ENCODE measurements at regions not wholly inside any gene's neighbourhood (a gene's known extent, or its start where the extent isn't known, plus 50 kb on each side); places are given as distances from the start of the nearest gene placed in this dataset.
A peak's percentile ranks its signal among the peaks of the same experiment; 100 is the strongest.

DNA sequence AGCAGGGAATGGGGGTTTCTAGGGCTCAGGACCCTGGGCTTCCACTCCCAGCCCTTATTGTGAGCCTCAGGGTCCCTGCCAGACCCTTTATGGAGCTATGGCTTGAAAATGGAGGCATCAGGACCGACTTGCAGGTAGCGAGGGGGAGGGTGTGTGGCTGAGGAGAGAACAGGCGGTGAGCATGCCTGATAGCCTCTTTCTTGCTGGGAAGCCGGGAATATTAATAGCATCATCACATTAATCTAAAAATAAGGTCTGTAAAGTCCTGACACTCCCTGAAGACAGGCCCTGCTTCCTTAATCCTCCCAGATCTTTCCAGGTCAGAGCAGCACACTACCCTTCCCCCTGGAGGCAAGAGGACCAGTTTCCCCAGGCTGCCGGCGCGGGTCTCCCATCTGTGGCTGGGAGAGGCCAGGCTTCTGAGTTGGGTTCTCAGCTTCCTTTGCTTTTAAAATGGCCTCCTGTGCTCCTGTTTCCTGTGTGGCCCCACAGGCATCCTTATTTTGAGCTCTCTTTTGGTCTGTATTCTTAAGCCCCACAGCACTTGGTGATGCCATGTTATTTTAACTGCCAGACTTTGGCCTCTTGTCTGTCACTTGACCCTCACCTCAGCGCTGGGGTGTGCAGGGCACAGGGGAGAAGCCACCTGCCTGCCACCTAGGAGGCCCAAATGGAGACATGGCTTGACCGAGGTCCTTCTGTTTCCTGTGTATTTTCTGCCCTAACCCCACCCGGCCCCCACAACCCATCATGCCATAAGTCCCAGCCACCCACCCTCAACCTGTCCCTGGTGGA is 185.0 kb upstream of the TOPAZ1 start:
- no peak for DNase-seq (ENCODE audit: low read depth)

- DNase-seq (ENCODE audit: low read depth): peak; percentile 21
These were observed 183.4 kb upstream of the TOPAZ1 start for GRCh38 chr3:44058022-44058867.

GRCh38 chr3:44058868-44059203 is 182.8 kb upstream of the TOPAZ1 start:
- DNase-seq (ENCODE audit: low read depth): no peak

- no peak for DNase-seq (ENCODE audit: low read depth)
These were observed 181.5 kb upstream of the TOPAZ1 start for GRCh38 chr3:44060164-44060563.

- no peak for DNase-seq (ENCODE audit: low read depth)
These were observed 180.4 kb upstream of the TOPAZ1 start for GRCh38 chr3:44061268-44061667.

GRCh38 chr3:44061961-44062360 is 179.7 kb upstream of the TOPAZ1 start:
- DNase-seq (ENCODE audit: low read depth): no peak

GRCh38 chr3:44065311-44066094 is 176.2 kb upstream of the TOPAZ1 start:
- DNase-seq (ENCODE audit: low read depth): no peak

GRCh38 chr3:44066806-44067205 is 174.9 kb upstream of the TOPAZ1 start:
- no peak for DNase-seq (ENCODE audit: low read depth)

DNA sequence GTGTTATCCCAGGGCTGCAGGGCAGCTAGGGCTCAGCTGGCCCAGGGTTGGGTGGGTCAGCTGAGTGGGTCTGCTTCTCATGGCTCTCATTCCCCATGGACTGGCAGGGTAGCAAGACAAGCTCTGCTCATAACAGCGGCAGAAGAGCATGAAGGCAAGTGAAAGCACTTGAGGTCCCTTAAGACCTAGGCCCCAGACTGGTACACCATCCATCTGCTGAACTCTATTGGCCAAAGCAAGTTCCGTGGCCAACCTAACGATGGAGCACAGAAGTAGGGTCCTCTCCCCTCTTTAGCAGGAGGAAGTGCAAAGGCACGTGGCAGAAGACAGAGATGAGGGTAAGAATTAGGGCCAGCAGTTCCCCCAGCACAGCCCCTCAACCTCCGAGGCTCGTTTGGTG is 174.3 kb upstream of the TOPAZ1 start:
- no peak for DNase-seq (ENCODE audit: low read depth)

DNA sequence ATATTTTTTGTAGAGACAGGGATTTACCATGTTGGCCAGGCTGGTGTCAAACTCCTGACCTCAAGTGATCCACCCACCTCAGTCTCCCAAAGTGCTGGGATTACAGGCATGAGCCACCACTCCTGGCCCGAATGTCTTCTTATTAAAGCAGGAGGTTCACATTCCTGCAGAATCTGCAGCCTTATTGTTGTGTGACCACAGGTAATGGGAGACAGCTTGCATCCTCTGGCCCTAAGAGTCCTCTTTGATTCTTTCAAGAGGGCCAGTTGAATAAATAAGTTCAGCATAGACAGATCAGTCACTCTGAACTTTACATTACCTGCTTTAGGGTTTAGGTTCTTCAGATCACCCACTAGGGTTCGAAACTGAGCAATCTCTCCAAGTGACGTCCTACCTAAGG is 172.9 kb upstream of the TOPAZ1 start:
- no peak for DNase-seq (ENCODE audit: low read depth)

DNA sequence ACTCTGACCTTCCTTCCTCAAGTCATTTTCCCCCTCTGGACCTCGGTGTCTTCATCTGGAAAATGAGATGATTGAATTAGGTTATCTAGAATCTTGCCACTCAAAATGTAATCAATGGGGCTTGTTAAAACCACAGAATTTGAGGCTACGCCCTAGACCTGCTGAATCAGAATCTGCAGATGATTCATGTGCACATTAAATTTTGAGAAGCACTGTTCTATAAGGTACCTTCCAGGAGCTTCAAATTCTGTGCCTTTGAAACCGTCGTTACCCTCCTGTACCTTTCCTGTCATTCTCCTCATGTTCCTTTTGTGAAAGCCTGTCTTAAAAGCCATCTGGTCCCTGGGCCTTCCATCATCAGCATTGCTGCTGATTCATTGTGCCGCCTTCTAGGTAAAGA is 172.4 kb upstream of the TOPAZ1 start:
- DNase-seq (ENCODE audit: low read depth): no peak

GRCh38 chr3:44070841-44071546 is 170.7 kb upstream of the TOPAZ1 start:
- DNase-seq (ENCODE audit: low read depth): no peak

- no peak for DNase-seq (ENCODE audit: low read depth)
These were observed 168.8 kb upstream of the TOPAZ1 start for GRCh38 chr3:44072601-44073540.

GRCh38 chr3:44074181-44074580 is 167.5 kb upstream of the TOPAZ1 start:
- DNase-seq (ENCODE audit: low read depth): no peak

GRCh38 chr3:44076221-44076829 is 165.4 kb upstream of the TOPAZ1 start:
- no peak for DNase-seq (ENCODE audit: low read depth)

- DNase-seq (ENCODE audit: low read depth): no peak
These were observed 164.4 kb upstream of the TOPAZ1 start for GRCh38 chr3:44077267-44077666.

- DNase-seq (ENCODE audit: low read depth): no peak
These were observed 162.8 kb upstream of the TOPAZ1 start for GRCh38 chr3:44078863-44079262.

GRCh38 chr3:44079916-44080315 is 161.8 kb upstream of the TOPAZ1 start:
- DNase-seq (ENCODE audit: low read depth): no peak

DNA sequence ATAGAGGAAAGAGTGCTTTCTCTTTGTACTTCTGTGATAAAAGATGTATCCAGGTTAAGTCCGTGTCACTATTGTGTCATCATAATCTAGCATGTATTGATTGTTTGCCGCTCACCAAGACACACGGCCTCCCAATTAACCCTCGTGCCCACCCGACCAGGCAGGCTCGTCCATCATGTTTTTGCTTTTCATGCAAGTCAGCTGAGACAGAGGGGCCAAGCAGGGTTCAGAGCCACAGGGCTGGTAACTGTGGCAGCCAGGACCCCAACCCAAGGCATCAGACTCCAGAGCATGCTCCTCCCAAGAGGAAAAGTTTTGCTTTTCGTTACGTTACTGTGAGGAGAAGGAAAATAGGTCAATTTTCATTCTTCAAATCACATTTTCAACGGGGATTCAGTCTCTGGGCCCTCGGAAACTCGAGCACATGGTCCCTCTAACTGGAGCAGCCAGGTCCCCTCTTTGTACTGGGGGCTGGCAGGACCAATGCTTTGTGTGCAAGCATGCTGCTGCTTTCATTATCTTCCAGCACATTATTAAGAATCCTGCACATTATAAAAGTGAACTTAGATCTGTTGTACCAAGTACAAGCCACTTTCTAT is 161.1 kb upstream of the TOPAZ1 start:
- DNase-seq (ENCODE audit: low read depth): no peak

- no peak for DNase-seq (ENCODE audit: low read depth)
These were observed 151.7 kb upstream of the TOPAZ1 start for GRCh38 chr3:44090036-44090435.

All from activated T-cell treated with anti-CD3 and anti-CD28 coated beads for 24 hours (primary cell).